Esophagus muscularis mucosa (tissue), 4 donors: ENCODE measurements at regions not wholly inside any gene's neighbourhood (a gene's known extent, or its start where the extent isn't known, plus 50 kb on each side); places are given as distances from the start of the nearest gene placed in this dataset.

Experiments used
- DNase-seq: peaks from one replicate; pipeline ENCODE4 v3.0.0-alpha.2; 2017; ENCODE audit errors: extremely low spot score
- H3K27ac ChIP-seq, 4 donors: fragments of 200-600 bp; sonication (generic); replicated peaks in 1 of 4; 1 replicate in 3 of 4; 2 replicates in 1 of 4; pipeline ENCODE4 v1.5.1; 2016 to 2019; ENCODE audit warnings: mild to moderate bottlenecking in 1 of 4
- H3K27me3 ChIP-seq, 4 donors: fragments of 200-600 bp; sonication (generic); one replicate each; pipeline versions ENCODE4 v1.5.1 to v1.6.0; 2016 to 2019
- H3K36me3 ChIP-seq, 4 donors: fragments of 200-600 bp; sonication (generic); one replicate each; pipeline ENCODE4 v1.5.1; 2016 to 2019
- H3K4me1 ChIP-seq, 4 donors: fragments of 200-600 bp; sonication (generic); one replicate each; pipeline ENCODE4 v1.5.1; 2016 to 2019
- H3K4me3 ChIP-seq, 4 donors: fragments of 200-600 bp; sonication (generic); 1 replicate in 2 of 4; 2 replicates in 2 of 4; pipeline ENCODE4 v1.5.1; 2016 to 2019; ENCODE audit warnings: mild to moderate bottlenecking in 4 of 4, moderate library complexity in 1 of 4
- H3K9me3 ChIP-seq, 4 donors: fragments of 200-600 bp; sonication (generic); 1 replicate in 3 of 4; 2 replicates in 1 of 4; pipeline ENCODE4 v1.5.1; 2016 to 2019
- EP300 ChIP-seq: sonication (generic); formaldehyde crosslinking; IDR thresholded peaks from one replicate; pipeline ENCODE4 v1.6.1; 2017; ENCODE audit warnings: antibody characterized with exemption
- POLR2A ChIP-seq: fragments of 450-650 bp; IDR thresholded peaks from one replicate; pipeline ENCODE4 v1.6.1; 2017; ENCODE audit warnings: antibody characterized with exemption, moderate library complexity, mild to moderate bottlenecking, low read depth
- POLR2AphosphoS5 ChIP-seq, 2 donors: sonication (generic); formaldehyde crosslinking; IDR thresholded peaks; one replicate each; pipeline ENCODE4 v1.6.1; 2017; ENCODE audit warnings: antibody characterized with exemption in 2 of 2
- WGBS: methylation state at CpG from one replicate; pipeline ENCODE4 v1.1.5; 2018; 5-methylcytosine and 5-hydroxymethylcytosine counted together
- intact Hi-C: fragments of 100-400 bp; cut with DNase I; formaldehyde crosslinking; loops from one replicate; pipeline ENCODE4 v1.15.1; 2023
- TF ChIP-seq, protein P1 (sequence below), 3 experiments: fragments of 200-600 bp in 2 of 3; fragments of 450-650 bp in 1 of 3; sonication (generic) in 2 of 3; IDR thresholded peaks; one replicate each; pipeline ENCODE4 v1.5.1; 2017 to 2019; ENCODE audit warnings: antibody characterized with exemption in 3 of 3, mild to moderate bottlenecking in 2 of 3, moderate library complexity in 1 of 3

DNA sequence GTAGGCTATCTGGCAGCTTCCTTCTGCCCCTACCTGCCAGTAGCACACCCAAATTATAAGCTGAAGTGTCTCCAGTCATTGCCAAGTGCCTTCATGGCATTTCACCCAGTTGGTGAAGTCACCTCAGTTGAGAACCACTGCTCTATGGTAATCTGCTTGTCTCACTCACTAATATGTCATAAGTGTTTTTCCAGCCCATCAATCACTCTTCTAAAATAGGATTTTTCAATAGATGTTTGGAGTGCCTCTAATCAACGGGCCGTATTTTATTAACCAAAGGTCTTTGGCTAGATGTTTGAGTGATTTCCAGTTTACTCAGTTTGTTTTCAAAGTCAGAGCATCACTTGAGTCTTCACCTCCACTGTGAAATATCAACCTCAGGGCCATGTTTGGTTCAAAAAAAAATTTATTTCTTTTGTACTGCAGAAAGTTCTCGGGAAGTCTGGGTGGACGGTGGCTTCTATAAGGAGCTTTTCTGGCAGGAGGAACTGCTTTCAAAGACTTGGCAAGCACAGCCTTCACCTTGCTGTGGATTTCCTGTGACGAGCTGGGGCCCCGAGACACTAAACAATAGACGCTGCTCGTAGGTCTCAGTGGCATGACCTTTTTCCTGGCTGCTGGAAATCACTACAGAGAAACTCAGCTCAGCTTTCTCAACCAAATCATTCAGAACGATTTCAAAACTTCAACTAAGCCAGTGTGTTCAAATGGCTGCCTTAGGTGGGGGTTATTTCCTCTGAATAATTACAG lies 95.2 kb upstream of the FOXF1 start:
- H3K36me3 ChIP-seq: no peaks in the 10 kb centered on the region
- no peak for TF ChIP-seq POLR2A
- peak; percentile 32 to 49 for TF ChIP-seq POLR2AphosphoS5 (IDR thresholded peaks at IDR 0.05)
- H3K4me3 ChIP-seq: no peak overlapping the region
- H3K4me1 ChIP-seq: peaks cover 3 to 22% (median 19%) of the 10 kb centered on the region in 4 donors
- peaks cover 0 to 11% (median 2%) of the 10 kb centered on the region in 4 donors for H3K9me3 ChIP-seq
- peak overlapping the region; percentile 55 to 74 (median 73) for H3K27ac ChIP-seq
- DNase-seq: no peak
- H3K27me3 ChIP-seq: no peaks in the 10 kb centered on the region
- intact Hi-C loops: no loop called here
- WGBS: 10% methylated on average over 9 of the region's 9 CpGs

DNA sequence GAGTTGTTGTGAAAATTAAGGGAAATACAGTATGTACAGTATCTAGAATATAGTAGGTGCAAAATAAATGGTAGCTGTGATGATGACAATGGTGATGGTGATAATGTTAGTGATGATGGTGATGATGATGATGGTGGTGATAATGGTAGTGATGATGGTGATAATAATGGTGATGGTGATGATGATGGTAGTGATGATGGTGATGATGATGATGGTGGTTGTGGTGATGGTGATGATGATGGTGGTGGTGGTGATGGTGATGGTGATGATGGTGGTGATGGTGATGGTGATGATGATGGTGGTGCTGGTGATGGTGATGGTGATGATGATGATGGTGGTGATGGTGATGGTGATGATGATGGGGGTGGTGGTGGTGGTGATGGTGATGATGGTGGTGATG lies 91.3 kb upstream of the FOXF1 start:
- intact Hi-C loops: no loop called here
- TF ChIP-seq EP300: no peak
- TF ChIP-seq POLR2A: no peak
- TF ChIP-seq, protein P1, sequence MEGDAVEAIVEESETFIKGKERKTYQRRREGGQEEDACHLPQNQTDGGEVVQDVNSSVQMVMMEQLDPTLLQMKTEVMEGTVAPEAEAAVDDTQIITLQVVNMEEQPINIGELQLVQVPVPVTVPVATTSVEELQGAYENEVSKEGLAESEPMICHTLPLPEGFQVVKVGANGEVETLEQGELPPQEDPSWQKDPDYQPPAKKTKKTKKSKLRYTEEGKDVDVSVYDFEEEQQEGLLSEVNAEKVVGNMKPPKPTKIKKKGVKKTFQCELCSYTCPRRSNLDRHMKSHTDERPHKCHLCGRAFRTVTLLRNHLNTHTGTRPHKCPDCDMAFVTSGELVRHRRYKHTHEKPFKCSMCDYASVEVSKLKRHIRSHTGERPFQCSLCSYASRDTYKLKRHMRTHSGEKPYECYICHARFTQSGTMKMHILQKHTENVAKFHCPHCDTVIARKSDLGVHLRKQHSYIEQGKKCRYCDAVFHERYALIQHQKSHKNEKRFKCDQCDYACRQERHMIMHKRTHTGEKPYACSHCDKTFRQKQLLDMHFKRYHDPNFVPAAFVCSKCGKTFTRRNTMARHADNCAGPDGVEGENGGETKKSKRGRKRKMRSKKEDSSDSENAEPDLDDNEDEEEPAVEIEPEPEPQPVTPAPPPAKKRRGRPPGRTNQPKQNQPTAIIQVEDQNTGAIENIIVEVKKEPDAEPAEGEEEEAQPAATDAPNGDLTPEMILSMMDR (IDR thresholded peaks at IDR 0.05): no peak
- TF ChIP-seq POLR2AphosphoS5 (IDR thresholded peaks at IDR 0.05): no peak
- H3K9me3 ChIP-seq: peaks cover 0 to 10% (median 0%) of the 10 kb centered on the region in 4 donors
- H3K27ac ChIP-seq: no peak overlapping the region
- H3K27me3 ChIP-seq: no peaks in the 10 kb centered on the region
- H3K36me3 ChIP-seq: no peaks in the 10 kb centered on the region
- H3K4me3 ChIP-seq: no peak overlapping the region
- DNase-seq: no peak
- H3K4me1 ChIP-seq: peaks cover 3 to 29% (median 24%) of the 10 kb centered on the region in 4 donors

- no peaks in the 10 kb centered on the region for H3K36me3 ChIP-seq
- no peak for TF ChIP-seq POLR2AphosphoS5 (IDR thresholded peaks at IDR 0.05)
- no peak for TF ChIP-seq EP300
- TF ChIP-seq POLR2A: no peak
- TF ChIP-seq, protein P1 (IDR thresholded peaks at IDR 0.05): no peak
- intact Hi-C loops: no loop called here
- H3K4me3 ChIP-seq: no peak overlapping the region
- H3K27ac ChIP-seq: no peak overlapping the region
- peaks cover 3 to 33% (median 30%) of the 10 kb centered on the region in 4 donors for H3K4me1 ChIP-seq
- H3K27me3 ChIP-seq: no peaks in the 10 kb centered on the region
- H3K9me3 ChIP-seq: peaks cover 0 to 10% (median 0%) of the 10 kb centered on the region in 4 donors
- 98% methylated on average over 2 of the region's 2 CpGs for WGBS
- no peak for DNase-seq
Measured at GRCh38 chr16:86419518-86419917, 90.8 kb upstream of the FOXF1 start.

GRCh38 chr16:86421995-86422394 lies 88.3 kb upstream of the FOXF1 start:
- H3K27ac ChIP-seq: no peak overlapping the region
- no peak for TF ChIP-seq POLR2AphosphoS5 (IDR thresholded peaks at IDR 0.05)
- TF ChIP-seq POLR2A: no peak
- no peak for TF ChIP-seq EP300
- no peak for DNase-seq
- no peaks in the 10 kb centered on the region for H3K27me3 ChIP-seq
- WGBS: 92% methylated on average over 5 of the region's 5 CpGs
- no peaks in the 10 kb centered on the region for H3K36me3 ChIP-seq
- intact Hi-C loops: no loop called here
- H3K4me3 ChIP-seq: no peak overlapping the region
- H3K9me3 ChIP-seq: peaks cover 0 to 10% (median 0%) of the 10 kb centered on the region in 4 donors
- peaks cover 0 to 32% (median 30%) of the 10 kb centered on the region in 4 donors for H3K4me1 ChIP-seq

GRCh38 chr16:86424398-86424797 lies 85.9 kb upstream of the FOXF1 start:
- 30% methylated on average over 10 of the region's 10 CpGs for WGBS
- no peak for DNase-seq
- intact Hi-C loops: no loop called here
- Histone ChIP-seq H3K9me3 (peaks cover 0 to 10% (median 0%) of the 10 kb centered on the region in 4 donors), H3K36me3 (no peaks in the 10 kb centered on the region), H3K27ac (peak overlapping the region; percentile 69 to 81 (median 75)), H3K4me1 (peaks cover 0 to 42% (median 37%) of the 10 kb centered on the region in 4 donors), H3K4me3 (no peak overlapping the region), H3K27me3 (no peaks in the 10 kb centered on the region)
- TF ChIP-seq POLR2AphosphoS5 (IDR thresholded peaks at IDR 0.05): peak; percentile 59 to 62
- no peak for TF ChIP-seq EP300
- TF ChIP-seq POLR2A: no peak
- TF ChIP-seq, protein P1 (IDR thresholded peaks at IDR 0.05): no peak
